IPS DF 19.7 (cell line): ENCODE measurements at regions not wholly inside any gene's neighbourhood (a gene's known extent, or its start where the extent isn't known, plus 50 kb on each side); places are given as distances from the start of the nearest gene placed in this dataset.
"Not testable (repeated sequence)": the region's sequence is repeated elsewhere in the genome, so short reads cannot be mapped to it uniquely, and the experiment has no call there.

ENCODE experiments used
- DNase-seq: peaks from one replicate; pipeline ENCODE4 v3.0.0-alpha.2; 2013; ENCODE audit warnings: low read depth, low spot score

GRCh38 chr3:118485693-118486092, 549.0 kb downstream of the IGSF11 start:
- DNase-seq: no peak

- DNase-seq: no peak
These were observed 546.9 kb downstream of the IGSF11 start for GRCh38 chr3:118487734-118488133.

- no peak for DNase-seq
These were observed 545.9 kb downstream of the IGSF11 start for GRCh38 chr3:118488732-118489131.

GRCh38 chr3:118495206-118495605, 539.4 kb downstream of the IGSF11 start:
- no peak for DNase-seq

GRCh38 chr3:118497274-118497673, 537.4 kb downstream of the IGSF11 start:
- DNase-seq: no peak

- DNase-seq: no peak
These were observed 533.5 kb downstream of the IGSF11 start for GRCh38 chr3:118501152-118501551.

GRCh38 chr3:118504906-118505305, 529.7 kb downstream of the IGSF11 start:
- DNase-seq: no peak

- no peak for DNase-seq
These were observed 528.9 kb downstream of the IGSF11 start for GRCh38 chr3:118505784-118506183.

GRCh38 chr3:118511402-118511801, 523.2 kb downstream of the IGSF11 start:
- no peak for DNase-seq

- DNase-seq: no peak
These were observed 522.3 kb downstream of the IGSF11 start for GRCh38 chr3:118512301-118512700.

- DNase-seq: no peak
These were observed 509.6 kb downstream of the IGSF11 start for GRCh38 chr3:118525077-118525476.

- no peak for DNase-seq
These were observed 507.7 kb downstream of the IGSF11 start for GRCh38 chr3:118526758-118527513.

GRCh38 chr3:118527514-118528044, 507.1 kb downstream of the IGSF11 start:
- DNase-seq: no peak

- no peak for DNase-seq
These were observed 505.1 kb downstream of the IGSF11 start for GRCh38 chr3:118529554-118529953.

GRCh38 chr3:118530350-118530922, 504.2 kb downstream of the IGSF11 start:
- DNase-seq: no peak

- not testable (repeated sequence) for DNase-seq
These were observed 503.7 kb downstream of the IGSF11 start for GRCh38 chr3:118530927-118531356.

- no peak for DNase-seq
These were observed 502.8 kb downstream of the IGSF11 start for GRCh38 chr3:118531816-118532215.

GRCh38 chr3:118533676-118534075, 501.0 kb downstream of the IGSF11 start:
- DNase-seq: no peak

GRCh38 chr3:118534519-118534918, 500.1 kb downstream of the IGSF11 start:
- no peak for DNase-seq

- DNase-seq: no peak
These were observed 497.9 kb downstream of the IGSF11 start for GRCh38 chr3:118536764-118537163.

GRCh38 chr3:118537454-118537853, 497.2 kb downstream of the IGSF11 start:
- DNase-seq: no peak

- no peak for DNase-seq
These were observed 496.5 kb downstream of the IGSF11 start for GRCh38 chr3:118538187-118538586.

- not testable (repeated sequence) for DNase-seq
These were observed 494.7 kb downstream of the IGSF11 start for GRCh38 chr3:118539820-118540447.
